Islet precursor cell (in vitro differentiated cells): ENCODE measurements at regions not wholly inside any gene's neighbourhood (a gene's known extent, or its start where the extent isn't known, plus 50 kb on each side); places are given as distances from the start of the nearest gene placed in this dataset.
"Not testable (repeated sequence)": the region's sequence is repeated elsewhere in the genome, so short reads cannot be mapped to it uniquely, and the experiment has no call there.

Experiments used
- DNase-seq: peaks from one replicate; pipeline ENCODE4 v3.0.0-alpha.2; 2018

DNA sequence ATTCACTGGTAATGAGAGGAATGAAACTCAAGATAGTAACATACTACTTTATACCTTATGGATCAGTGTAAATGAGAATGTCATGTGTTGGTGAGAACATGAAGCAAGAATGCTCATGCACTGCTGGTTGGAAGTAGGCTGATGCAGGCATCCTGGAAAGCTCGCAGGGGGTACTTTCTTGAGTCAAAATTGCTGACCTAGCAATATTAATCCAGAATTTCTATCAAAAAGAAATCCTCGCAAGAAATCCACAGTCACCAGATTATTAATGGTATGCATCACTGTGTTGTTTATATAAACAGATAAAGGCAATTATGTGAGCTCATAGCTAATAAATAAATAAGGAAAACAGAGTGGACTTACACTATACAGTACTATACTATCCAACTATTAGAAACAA lies 713.7 kb upstream of the PKDCC start:
- DNase-seq: no peak

DNA sequence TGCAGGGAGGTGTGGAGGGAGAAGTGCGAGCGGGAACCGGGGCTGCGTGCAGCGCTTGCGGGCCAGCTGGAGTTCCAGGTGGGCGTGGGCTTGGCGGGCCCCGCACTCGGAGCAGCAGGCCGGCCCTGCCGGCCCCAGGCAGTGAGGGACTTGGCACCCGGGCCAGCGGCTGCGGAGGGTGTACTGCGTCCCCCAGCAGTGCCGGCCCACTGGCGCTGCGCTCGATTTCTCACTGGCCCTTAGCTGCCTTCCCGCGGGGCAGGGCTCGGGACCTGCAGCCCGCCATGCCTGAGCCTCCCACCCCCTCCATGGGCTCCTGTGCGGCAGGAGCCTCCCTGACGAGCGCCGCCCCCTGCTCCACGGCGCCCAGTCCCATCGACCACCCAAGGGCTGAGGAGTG lies 712.2 kb upstream of the PKDCC start:
- not testable (repeated sequence) for DNase-seq

DNA sequence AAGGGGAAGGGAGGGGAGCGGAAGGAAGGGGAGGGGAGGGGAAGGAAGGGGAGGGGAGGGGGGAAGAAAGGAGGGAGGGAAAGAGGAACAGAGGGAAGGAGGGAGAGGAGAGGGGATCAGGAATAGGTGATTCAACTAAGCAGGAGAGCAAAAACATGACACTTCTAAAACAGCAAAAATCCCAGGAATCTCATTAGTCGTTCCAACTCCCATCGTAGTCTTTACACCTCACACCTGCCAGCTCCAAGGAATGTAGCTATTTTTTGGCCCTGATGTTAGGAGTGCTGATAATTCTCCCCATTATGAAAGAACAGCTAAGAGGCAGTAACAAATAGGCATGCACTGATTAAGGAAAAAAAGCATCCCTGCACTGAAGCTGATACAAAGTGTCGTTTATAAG lies 709.9 kb upstream of the PKDCC start:
- no peak for DNase-seq

DNA sequence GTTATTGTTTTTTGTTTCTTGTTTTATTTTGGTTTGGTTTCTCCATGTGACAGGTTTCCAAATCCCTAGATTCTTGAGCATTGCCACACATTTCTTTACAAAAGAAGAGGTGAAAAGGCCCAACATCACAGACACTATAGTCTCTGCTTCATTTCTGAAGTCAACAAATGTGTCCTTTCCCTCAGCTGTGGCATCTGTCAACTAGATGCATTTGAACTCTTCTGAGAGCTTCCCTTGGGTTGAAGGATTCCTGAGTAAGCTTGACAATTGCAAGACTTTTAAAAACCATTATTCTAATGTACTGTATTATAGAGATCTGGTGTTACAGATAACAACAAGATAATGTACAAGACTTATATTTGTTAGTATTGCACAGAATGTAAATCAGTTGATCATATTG lies 703.3 kb upstream of the PKDCC start:
- no peak for DNase-seq

DNA sequence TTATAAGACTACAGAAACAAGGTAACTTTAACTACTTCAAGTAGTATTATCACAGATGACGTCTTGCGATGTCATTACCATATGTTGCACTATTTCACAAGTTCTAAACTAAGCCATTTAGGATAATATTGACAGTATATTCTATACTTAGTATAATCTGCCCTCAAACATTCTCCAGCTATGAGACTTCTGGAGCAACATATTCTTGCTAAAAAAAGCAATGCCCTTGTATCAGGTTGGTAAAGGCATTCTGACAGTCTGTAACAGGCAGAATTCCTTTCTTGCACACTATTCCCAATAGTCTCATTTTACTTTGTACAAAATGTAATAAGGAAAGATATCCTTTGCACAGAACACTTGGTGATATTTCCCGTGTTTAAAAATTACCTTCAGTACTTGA lies 694.8 kb upstream of the PKDCC start:
- no peak for DNase-seq

DNA sequence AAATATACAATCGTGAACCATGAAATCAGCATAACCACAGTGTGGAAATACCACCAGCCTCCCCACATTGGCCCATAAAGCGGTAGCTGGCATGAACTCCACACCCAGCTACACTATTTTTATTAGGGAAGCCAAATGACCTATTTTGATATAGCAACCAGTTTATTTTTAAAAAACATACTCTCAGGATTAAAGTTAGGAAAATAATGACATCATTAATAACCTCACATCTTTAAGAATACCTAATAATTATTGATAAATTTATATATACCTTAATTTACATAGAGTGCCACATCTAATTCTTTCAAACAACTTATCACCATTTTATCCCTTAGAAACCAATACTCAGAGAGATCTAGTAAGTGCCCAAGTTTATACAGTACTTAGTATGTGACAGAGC lies 692.0 kb upstream of the PKDCC start:
- DNase-seq: no peak

DNA sequence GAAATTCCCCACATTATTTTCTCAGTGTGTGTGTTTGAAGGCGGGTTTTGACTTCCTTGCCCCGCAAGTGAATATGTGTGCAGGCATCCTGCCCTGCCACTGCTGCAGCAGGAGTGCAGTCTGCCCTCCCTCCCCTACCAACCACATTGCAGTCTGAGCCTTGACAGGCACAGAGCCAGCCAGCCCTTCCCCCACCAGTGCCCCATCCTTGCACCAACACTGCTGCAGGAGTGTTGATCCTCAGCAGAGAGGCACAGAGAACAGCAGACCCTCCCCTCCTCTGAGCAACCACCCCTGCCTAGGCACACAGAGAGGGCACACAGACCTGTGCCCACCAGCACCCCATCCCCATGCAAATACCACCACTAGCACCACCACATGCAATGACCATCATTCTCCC lies 683.0 kb upstream of the PKDCC start:
- no peak for DNase-seq

DNA sequence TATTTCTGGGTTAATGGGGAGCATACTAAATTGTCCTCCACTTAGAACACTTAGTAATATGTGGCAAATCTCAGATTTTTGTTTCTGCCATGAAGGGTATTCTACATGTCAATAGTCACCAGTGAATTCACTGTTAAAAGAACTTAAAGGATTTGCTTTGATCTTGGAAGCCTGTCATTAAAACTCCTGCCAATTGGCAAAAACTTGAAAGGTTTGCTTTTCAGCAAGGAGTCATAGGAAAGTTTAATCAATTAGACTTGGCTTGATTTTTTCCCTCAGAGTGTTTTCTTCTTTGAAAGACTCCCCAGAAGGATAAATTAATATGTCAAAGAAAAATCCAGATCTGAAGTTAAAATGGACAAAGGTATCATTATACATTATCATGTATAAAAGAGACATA lies 671.9 kb upstream of the PKDCC start:
- no peak for DNase-seq

DNA sequence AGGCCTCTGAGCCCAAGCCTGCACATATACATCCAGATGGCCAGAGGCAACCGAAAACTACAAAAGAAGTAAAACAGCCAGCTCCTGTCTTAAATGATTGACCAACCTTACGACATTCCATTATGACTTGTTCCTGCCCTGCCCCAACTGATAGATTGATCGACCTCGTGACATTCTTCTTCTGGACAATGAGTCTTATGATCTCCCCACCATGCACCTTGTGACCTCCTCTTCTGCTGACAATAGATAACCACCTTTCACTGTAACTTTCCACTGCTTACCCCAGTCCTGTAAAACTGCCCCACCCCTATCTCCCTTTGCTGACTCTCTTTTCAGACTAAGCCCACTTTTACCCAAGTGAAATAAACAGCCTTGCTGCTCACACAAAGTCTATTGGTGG lies 670.0 kb upstream of the PKDCC start:
- DNase-seq: peak; percentile 57

DNA sequence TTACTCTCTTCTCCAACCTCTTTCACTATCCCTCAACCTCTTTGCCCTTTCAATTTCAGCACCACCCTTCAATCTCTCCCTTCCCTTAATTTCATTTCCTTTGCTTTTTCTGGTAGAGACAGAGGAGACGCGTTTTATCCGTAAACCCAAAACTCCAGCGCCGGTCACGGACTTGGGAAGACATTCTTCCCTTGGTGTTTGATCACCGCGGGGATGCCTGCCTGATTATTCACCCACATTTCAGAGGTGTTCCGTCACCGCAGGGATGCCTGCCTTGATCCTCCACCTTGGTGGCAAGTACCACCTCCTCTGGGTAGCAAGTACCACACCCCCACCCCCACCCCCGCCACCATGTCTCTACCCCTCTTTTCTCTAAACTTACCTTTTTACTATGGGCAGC lies 669.4 kb upstream of the PKDCC start:
- DNase-seq: no peak

DNA sequence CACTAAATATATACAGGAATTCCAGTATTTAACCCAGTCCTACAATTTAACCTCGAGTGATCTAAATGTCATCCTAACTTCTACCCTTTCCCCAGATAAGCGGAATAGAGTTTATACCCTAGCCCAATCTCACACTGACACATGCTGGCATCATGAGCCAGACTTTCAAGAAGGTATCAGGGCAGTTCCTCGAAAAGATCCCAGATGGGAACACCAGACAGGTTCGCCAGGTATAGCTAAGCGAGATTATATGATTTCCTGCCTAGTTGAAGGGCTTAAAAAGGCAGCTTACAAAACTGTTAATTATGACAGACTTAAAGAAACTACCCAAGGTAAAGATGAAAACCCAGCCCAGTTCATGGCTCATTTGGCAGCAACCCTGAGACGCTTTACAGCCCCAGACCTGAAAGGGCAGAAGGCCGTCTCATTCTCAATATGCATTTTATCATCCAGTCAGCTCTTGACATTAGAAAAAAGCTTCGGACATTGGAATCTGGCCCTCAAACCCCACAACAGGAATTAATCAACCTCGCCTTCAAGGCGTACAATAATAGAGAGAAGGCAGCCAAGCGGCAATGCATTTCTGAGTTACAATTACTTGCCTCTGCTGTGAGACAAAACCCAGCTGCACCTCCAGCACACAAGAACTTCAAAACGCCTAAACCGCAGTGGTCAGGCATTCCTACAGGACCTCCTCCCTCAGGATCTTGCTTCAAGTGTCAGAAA lies 668.2 kb upstream of the PKDCC start:
- DNase-seq: no peak

DNA sequence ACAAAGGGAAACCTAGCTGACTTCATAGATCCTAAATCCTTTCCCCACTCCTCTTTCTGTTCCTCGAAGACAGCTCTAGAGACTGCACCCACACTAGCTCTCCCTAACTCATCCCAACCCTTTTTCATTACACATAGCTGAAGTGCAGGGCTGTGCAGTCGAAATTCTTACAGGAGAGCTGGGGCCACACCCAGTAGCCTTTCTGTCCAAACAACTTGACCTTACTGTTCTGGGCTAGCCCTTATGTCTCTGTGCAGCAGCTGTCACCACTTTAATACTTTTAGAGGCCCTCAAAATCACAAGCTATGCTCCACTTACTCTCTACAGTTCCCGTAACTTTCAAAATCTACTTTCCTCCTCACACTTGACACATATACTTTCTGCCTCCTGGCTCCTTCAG lies 666.1 kb upstream of the PKDCC start:
- no peak for DNase-seq

DNA sequence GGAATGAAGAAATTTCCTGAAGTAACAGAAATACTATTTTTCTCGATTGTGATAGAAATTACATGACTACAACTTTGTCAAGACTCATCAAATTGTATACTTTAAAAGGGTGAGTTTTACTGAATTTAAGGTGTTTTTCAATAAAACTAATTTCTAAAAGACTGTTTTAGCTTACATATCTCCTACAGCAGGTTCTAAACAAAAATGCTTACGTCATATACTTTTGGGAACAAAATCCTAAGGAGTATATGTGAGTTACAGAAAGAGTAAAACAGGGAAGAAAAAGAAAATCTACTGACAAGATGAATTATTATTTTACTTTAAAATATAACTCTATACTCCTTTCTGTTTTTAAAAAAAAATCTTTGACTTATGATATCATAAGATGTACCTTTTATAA lies 660.3 kb upstream of the PKDCC start:
- DNase-seq: no peak

DNA sequence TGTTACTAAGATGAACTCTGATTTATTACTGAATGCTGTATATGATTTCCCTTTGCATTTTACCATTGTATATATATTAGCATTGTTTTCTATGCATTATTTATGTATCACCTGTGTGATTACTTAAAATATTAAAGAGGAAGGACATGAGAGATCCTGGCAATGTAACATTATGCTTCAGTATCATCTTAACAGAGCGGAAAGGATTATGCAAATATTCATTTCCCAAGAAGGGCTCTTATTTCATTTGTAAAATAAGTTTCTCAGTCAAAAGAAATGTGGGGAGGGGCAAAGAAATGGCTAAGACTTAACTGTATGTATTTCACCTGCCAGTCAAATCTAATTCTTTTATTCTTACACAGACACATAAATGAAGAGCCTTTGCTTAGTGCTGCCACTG lies 654.2 kb upstream of the PKDCC start:
- DNase-seq: no peak

DNA sequence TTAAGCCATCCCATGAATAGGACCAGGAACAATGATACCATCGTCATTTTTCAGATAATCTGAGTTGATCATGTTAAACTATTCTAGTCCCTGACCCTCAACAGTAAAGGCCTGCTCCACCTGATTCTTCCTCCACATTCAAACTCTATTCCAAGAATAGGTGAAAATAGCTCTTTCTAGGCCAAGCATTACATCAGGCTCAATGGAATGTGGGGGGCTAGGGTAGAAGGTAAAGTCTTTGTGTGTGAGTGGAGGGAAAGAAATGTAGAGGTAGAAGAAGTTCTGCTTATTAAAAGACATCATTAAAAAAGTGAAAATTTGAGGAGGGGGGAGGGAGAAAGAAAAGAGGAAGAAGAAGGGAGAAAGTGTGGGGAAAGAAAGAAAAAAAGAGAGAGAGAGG lies 653.3 kb upstream of the PKDCC start:
- DNase-seq: no peak

DNA sequence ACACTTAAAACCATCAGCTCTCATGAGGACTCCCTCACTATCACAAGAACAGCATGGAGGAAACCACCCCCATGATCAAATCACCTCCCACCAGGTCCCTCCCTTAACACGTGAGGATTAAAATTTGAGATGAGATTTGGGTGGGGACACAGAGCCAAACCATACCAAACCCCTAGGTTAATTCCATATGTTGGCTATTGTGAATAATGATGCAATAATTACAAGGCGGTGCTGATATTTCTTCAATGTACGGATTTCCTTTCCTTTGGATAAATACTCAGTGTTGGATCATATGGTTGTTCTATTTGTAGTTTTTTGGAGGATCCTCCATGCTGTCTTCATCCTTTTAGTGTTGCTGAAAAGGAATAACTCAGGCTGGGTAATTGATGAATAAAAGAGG lies 652.1 kb upstream of the PKDCC start:
- DNase-seq: no peak

DNA sequence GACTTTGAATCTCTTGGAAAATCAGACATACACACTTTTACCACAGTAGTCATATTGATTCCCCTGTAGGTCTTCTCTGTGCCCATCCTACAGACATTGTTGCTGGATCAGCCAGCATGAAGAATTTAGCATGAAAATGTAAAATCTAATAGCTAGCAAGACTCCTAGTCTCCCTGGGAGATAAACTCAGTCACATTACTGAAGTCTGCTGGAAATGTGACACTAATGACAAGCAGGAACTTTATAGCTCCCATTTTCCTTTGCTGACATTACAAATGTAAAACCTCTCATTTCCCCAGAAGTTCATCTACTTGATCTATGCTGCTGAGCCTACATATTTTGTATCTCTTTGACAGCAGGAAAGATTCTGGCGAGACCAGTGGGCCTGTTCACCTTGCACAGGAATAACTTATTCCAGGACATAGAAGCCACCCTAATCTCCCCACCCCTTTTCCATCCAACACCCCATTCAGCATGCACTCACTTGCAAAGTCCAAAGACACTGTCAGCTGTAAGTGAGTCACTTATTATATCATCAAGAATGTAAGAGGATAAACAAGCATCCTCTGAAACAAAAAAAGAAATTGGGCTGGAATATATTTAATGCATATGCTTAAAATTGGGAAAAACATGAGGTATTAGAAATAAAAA lies 648.3 kb upstream of the PKDCC start:
- DNase-seq: no peak

DNA sequence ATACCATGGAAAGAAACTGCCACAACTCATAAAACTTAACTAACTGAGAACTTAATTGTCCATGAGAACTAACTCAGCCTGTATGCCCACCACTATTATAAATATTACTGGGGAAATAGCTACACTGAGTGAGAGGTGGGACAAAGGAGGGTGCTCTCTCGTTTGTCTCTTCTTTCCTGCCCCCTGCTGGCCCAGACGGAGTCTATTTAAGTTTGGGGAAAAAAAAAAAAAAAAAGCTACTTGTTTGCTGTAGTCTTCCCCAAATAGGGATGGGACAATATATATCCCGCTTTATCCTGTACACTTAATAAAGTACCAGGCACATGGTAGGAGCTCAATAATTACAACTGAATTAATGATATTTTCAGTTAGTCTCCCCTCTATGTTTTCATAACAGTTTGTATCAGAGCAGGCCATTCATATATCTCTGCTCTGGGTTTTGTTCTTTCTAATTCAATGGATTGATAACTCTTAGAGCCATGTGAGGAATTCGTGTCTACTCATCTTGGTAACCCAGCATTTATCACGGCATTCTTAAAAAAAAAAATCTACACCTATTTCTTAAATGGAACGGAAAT lies 647.6 kb upstream of the PKDCC start:
- DNase-seq: no peak

DNA sequence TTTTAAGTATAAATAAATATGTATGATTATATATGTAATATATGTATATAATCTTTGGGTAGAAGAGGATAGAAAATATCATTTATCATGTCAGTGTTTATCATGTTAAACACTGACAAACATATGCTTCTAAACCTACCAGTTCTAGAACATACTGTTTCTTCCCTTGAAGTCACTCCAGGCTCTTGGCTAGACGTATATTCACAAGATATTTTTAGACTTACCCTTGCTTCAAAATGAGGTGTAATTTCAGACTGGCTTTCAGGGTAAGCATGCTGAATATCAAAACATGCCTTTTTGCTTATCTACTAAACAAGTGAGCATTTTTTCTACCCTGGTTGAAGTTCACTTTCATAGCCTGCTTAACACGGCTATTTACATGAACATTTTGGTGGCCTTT lies 642.4 kb upstream of the PKDCC start:
- no peak for DNase-seq

DNA sequence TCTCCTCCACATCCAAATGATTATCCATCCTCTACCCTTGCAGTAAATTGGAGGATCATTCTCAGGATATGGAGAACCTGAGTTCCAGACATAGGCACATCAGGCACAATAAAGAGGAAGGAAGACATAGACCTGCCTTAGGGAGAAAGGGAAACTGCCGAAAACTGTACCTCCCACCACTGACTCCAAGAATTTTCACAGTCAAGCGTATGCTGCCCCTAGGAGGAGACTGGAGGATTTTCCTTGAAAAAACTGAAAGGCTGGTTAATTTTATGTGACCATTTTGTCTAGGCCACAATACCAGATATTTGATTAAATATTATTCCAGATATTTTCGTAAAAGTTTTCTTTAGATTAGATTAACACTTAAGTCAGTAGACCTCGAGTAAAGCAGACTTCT lies 638.5 kb upstream of the PKDCC start:
- DNase-seq: no peak

DNA sequence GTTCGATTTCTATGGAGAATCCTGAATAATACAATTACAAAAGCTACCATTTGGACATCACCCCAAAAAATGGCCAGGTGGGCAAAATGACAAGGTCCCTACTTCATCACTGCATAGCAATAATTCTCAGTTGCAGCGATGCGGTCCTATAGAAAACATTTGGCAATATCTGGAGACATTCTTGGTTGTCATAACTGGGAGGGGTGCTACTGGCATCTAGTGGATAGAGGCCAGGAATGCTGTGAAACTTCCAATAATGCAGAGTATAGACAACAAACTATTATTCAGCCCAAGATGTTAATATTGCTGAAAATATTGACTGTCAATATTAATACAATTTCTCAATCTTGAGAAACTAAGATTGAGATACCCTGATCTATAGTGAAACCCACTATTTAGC lies 637.8 kb upstream of the PKDCC start:
- no peak for DNase-seq

DNA sequence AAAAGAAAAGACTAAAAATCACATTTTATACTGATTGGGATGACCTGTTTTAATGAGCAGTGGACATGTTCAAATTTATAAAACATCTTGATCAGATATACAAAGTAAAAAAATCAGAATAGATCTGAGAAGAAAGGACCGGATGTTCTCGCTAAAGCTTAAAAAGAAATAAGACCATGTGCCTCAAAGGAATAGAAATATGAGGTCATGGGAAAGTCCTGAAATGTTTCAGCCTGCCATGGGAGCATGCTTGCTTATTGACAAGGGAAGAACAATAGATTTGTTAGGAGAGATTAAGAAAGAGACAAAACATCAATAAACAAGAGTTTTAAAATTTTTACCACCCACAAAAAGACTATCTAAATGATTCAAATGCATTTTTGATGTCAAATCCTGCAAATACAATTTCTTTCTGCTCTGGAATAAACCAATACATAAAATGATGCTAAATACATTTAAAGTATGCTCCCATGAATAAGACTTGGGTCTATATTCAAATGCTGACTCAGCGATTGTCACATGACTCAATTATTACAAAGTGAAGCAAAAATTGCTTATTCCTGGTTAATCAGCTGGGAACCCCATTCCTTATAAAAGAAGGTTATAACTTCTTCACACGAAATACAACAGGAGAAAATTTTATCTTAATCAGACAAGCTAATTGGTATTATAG lies 633.9 kb upstream of the PKDCC start:
- DNase-seq: no peak

DNA sequence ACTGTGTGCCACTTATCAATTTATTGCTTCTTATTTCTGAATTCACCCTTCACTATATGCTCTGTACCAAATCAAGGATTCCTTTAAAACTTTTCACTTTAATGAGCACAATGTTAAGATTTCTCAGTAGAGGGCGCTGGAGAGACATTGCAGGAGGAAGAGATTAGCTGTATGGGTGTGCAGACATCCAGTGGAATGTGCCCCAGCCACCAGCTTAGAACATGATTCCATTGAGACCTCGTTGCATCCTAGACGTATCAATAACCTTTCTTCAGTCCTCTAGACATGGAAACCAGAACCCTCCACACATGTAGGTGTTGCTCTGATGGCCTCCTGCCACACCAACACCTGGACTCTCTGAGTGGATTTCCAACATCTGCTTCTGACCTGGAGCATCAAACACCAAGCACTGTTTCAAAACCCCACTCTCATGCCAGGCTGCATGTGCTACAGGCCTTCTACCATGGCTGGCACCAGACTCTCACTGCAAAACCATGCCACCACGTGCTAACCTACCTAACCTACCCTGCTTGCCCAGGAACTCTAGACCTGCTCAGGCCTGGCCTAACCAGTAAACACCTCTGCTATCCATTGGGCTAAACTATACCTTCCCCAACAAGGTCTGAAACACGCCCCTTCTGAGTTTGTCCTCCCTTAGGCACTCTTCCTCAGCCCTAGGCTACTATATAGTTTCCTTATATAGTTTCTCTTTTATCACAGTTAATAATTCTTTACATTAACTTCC lies 633.2 kb upstream of the PKDCC start:
- peak; percentile 59 for DNase-seq
